ENCODE measurements at regions not wholly inside any gene's neighbourhood (a gene's known extent, or its start where the extent isn't known, plus 50 kb on each side); places are given as distances from the start of the nearest gene placed in this dataset.

GRCh38 chr16:72349719-72350118, 177.8 kb upstream of the PMFBP1 start:
- TF ChIP-seq MAFK (IDR thresholded peaks at IDR 0.05; ENCODE audit: low read depth, low read length), result no peak
- TF ChIP-seq POLR2A (IDR thresholded peaks at IDR 0.05; ENCODE audit: control extremely low read depth in 1 of 2, low read depth in 2 of 2, low read length in 2 of 2), result no peak
- no peak for TF ChIP-seq EZH2 (IDR thresholded peaks at IDR 0.05; ENCODE audit: low read depth, low read length, severe bottlenecking)
- TF ChIP-seq ATF2 (IDR thresholded peaks at IDR 0.05; ENCODE audit: low read length), result no peak
- TF ChIP-seq CHD1 (IDR thresholded peaks at IDR 0.05; ENCODE audit: low read depth, low read length), result no peak
- no peak for TF ChIP-seq POLR2AphosphoS5 (IDR thresholded peaks at IDR 0.05; ENCODE audit: low read depth, low read length)
- TF ChIP-seq, protein P1, sequence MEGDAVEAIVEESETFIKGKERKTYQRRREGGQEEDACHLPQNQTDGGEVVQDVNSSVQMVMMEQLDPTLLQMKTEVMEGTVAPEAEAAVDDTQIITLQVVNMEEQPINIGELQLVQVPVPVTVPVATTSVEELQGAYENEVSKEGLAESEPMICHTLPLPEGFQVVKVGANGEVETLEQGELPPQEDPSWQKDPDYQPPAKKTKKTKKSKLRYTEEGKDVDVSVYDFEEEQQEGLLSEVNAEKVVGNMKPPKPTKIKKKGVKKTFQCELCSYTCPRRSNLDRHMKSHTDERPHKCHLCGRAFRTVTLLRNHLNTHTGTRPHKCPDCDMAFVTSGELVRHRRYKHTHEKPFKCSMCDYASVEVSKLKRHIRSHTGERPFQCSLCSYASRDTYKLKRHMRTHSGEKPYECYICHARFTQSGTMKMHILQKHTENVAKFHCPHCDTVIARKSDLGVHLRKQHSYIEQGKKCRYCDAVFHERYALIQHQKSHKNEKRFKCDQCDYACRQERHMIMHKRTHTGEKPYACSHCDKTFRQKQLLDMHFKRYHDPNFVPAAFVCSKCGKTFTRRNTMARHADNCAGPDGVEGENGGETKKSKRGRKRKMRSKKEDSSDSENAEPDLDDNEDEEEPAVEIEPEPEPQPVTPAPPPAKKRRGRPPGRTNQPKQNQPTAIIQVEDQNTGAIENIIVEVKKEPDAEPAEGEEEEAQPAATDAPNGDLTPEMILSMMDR (IDR thresholded peaks at IDR 0.05; ENCODE audit: control extremely low read depth in 1 of 3, insufficient read depth in 1 of 3, low read depth in 1 of 3, low read length in 3 of 3), result no peak
- no peak for TF ChIP-seq KDM1A (IDR thresholded peaks at IDR 0.05; ENCODE audit: borderline replicate concordance, low read length)
- no peak for TF ChIP-seq NRF1 (IDR thresholded peaks at IDR 0.05; ENCODE audit: low read depth, low read length)
- TF ChIP-seq SP2 (IDR thresholded peaks at IDR 0.05; ENCODE audit: low read length), result no peak
- TF ChIP-seq HDAC2 (IDR thresholded peaks at IDR 0.05; ENCODE audit: borderline replicate concordance in 1 of 2, low read depth in 2 of 2, low read length in 2 of 2), result no peak
- TF ChIP-seq YY1 (IDR thresholded peaks at IDR 0.05; ENCODE audit: low read depth, low read length), result no peak
- TF ChIP-seq EP300 (IDR thresholded peaks at IDR 0.05; ENCODE audit: borderline replicate concordance in 1 of 2, low read depth in 2 of 2, low read length in 2 of 2), result no peak
- TF ChIP-seq CEBPB (IDR thresholded peaks at IDR 0.05; ENCODE audit: low read depth, low read length), result no peak
